HEK293T (cell line): ENCODE measurements at regions not wholly inside any gene's neighbourhood (a gene's known extent, or its start where the extent isn't known, plus 50 kb on each side); places are given as distances from the start of the nearest gene placed in this dataset.
"Not testable (repeated sequence)": the region's sequence is repeated elsewhere in the genome, so short reads cannot be mapped to it uniquely, and the experiment has no call there.

ENCODE experiments used
- BHLHE40 ChIP-seq: fragments of 450-650 bp; IDR thresholded peaks from 2 replicates; pipeline ENCODE4 v1.6.1; 2016; ENCODE audit warnings: mild to moderate bottlenecking, moderate library complexity, borderline replicate concordance
- ELF4 ChIP-seq: fragments of 450-650 bp; IDR thresholded peaks from 2 replicates; pipeline ENCODE4 v1.6.1; 2017; ENCODE audit warnings: antibody characterized with exemption
- FOXK2 ChIP-seq: fragments of 450-650 bp; IDR thresholded peaks from 2 replicates; pipeline ENCODE4 v1.6.1; 2016; ENCODE audit warnings: mild to moderate bottlenecking
- FOXM1 ChIP-seq: fragments of 450-650 bp; IDR thresholded peaks from 2 replicates; pipeline ENCODE4 v1.6.1; 2017; ENCODE audit warnings: mild to moderate bottlenecking, borderline replicate concordance
- HDGF ChIP-seq: fragments of 450-650 bp; IDR thresholded peaks from 2 replicates; pipeline ENCODE4 v1.6.1; 2017; ENCODE audit warnings: antibody characterized with exemption, borderline replicate concordance
- L3MBTL2 ChIP-seq: fragments of 450-650 bp; conservative IDR thresholded peaks from 2 replicates; pipeline ENCODE4 v1.6.1; 2016; ENCODE audit warnings: mild to moderate bottlenecking
- LEF1 ChIP-seq: fragments of 450-650 bp; IDR thresholded peaks from 2 replicates; pipeline ENCODE4 v1.6.1; 2017; ENCODE audit warnings: mild to moderate bottlenecking, borderline replicate concordance
- PKNOX1 ChIP-seq: fragments of 450-650 bp; IDR thresholded peaks from 2 replicates; pipeline ENCODE4 v1.6.1; 2016
- SP1 ChIP-seq: fragments of 450-650 bp; IDR thresholded peaks from 2 replicates; pipeline ENCODE4 v1.6.1; 2017
- ZNF384 ChIP-seq: fragments of 450-650 bp; IDR thresholded peaks from 2 replicates; pipeline ENCODE4 v1.6.1; 2016

GRCh38 chr6:141916682-141917505 is 215.8 kb upstream of the GJE1 start:
- TF ChIP-seq ZNF384, PKNOX1, FOXM1, BHLHE40, FOXK2, HDGF, L3MBTL2, ELF4, SP1, LEF1: not testable (repeated sequence)
